ENCODE measurements at regions not wholly inside any gene's neighbourhood (a gene's known extent, or its start where the extent isn't known, plus 50 kb on each side); places are given as distances from the start of the nearest gene placed in this dataset.

DNA sequence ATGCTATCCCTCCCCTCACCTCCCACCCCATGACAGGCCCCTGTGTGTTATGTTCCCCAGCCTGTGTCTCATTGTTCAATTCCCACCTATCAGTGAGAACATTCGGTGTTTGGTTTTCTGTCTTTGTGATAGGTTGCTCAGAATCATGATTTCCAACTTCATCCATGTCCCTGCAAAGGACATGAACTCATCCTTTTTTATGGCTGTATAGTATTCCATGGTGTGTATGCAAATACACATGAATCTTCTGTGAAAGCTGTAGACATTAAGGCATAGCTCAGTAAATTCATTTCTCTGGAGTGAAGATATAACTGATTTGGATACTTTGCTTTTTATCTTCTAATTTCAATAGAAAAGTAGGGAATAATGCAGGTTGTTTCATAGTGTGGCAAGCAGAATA, 125.8 kb upstream of the C1QTNF9B start:
- TF ChIP-seq, protein P1, sequence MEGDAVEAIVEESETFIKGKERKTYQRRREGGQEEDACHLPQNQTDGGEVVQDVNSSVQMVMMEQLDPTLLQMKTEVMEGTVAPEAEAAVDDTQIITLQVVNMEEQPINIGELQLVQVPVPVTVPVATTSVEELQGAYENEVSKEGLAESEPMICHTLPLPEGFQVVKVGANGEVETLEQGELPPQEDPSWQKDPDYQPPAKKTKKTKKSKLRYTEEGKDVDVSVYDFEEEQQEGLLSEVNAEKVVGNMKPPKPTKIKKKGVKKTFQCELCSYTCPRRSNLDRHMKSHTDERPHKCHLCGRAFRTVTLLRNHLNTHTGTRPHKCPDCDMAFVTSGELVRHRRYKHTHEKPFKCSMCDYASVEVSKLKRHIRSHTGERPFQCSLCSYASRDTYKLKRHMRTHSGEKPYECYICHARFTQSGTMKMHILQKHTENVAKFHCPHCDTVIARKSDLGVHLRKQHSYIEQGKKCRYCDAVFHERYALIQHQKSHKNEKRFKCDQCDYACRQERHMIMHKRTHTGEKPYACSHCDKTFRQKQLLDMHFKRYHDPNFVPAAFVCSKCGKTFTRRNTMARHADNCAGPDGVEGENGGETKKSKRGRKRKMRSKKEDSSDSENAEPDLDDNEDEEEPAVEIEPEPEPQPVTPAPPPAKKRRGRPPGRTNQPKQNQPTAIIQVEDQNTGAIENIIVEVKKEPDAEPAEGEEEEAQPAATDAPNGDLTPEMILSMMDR (IDR thresholded peaks at IDR 0.05; ENCODE audit: poor library complexity, severe bottlenecking): no peak
- no peak for TF ChIP-seq POLR2AphosphoS5 (IDR thresholded peaks at IDR 0.05)

Measured in neural cell (in vitro differentiated cells).